Dendritic cell treated with granulocyte-macrophage colony-stimulating factor and Interleukin-4, amounts not matched to agents 40 ng/mL and 50 ng/mL, for 4 days (primary cell): ENCODE measurements at regions not wholly inside any gene's neighbourhood (a gene's known extent, or its start where the extent isn't known, plus 50 kb on each side); places are given as distances from the start of the nearest gene placed in this dataset.

Experiments
- H3K27ac Mint-ChIP-seq: one replicate; pipeline ENCODE4 v1.8.0; 2022; ENCODE audit warnings: mild to moderate bottlenecking, mixed read lengths
- H3K27me3 Mint-ChIP-seq: one replicate; pipeline ENCODE4 v1.8.0; 2022; ENCODE audit warnings: mild to moderate bottlenecking, mixed read lengths
- H3K36me3 Mint-ChIP-seq: one replicate; pipeline ENCODE4 v1.8.0; 2022; ENCODE audit warnings: low read depth, mixed read lengths
- H3K4me1 Mint-ChIP-seq: one replicate; pipeline ENCODE4 v1.8.0; 2022; ENCODE audit warnings: low read depth, mixed read lengths
- H3K4me3 Mint-ChIP-seq: one replicate; pipeline ENCODE4 v1.8.0; 2022; ENCODE audit warnings: mild to moderate bottlenecking, moderate library complexity, mixed read lengths
- H3K9me3 Mint-ChIP-seq: one replicate; pipeline ENCODE4 v1.8.0; 2022; ENCODE audit warnings: mixed read lengths
- intact Hi-C: fragments of 100-400 bp; cut with micrococcal nuclease; formaldehyde crosslinking; loops from one replicate; pipeline ENCODE4 v1.15.0; 2022

- Mint-ChIP-seq H3K36me3 (no peaks in the 10 kb centered on the region), H3K4me1 (no peaks in the 10 kb centered on the region), H3K4me3 (no peak overlapping the region), H3K9me3 (peaks cover 37% of the 10 kb centered on the region), H3K27me3 (no peaks in the 10 kb centered on the region), H3K27ac (no peak overlapping the region)
- intact Hi-C loops: no loop called here
Observed at GRCh38 chr14:80446356-80446755, 235.1 kb upstream of the DIO2 start.

DNA sequence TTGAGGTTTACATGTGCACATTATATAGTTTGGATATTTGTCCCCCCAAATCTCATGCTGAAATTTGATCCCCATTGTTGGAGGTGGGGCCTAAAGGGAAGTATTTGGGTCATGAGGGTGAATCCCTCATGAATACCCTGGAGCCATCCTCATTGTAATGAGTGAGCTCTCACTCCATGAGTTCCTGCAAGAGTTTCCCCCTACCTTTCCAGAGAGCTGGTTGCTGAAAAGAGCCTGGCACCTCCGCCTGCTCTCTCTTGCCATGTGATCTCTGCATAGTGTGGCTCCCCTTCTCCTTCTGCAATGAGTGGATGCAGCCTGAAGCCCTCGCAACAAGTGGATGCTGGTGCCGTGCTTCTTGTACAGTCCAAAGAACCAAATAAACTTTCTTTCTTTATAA is 234.3 kb upstream of the DIO2 start:
- Mint-ChIP-seq H3K36me3 (no peaks in the 10 kb centered on the region), H3K4me3 (no peak overlapping the region)
- intact Hi-C loops: no loop called here

DNA sequence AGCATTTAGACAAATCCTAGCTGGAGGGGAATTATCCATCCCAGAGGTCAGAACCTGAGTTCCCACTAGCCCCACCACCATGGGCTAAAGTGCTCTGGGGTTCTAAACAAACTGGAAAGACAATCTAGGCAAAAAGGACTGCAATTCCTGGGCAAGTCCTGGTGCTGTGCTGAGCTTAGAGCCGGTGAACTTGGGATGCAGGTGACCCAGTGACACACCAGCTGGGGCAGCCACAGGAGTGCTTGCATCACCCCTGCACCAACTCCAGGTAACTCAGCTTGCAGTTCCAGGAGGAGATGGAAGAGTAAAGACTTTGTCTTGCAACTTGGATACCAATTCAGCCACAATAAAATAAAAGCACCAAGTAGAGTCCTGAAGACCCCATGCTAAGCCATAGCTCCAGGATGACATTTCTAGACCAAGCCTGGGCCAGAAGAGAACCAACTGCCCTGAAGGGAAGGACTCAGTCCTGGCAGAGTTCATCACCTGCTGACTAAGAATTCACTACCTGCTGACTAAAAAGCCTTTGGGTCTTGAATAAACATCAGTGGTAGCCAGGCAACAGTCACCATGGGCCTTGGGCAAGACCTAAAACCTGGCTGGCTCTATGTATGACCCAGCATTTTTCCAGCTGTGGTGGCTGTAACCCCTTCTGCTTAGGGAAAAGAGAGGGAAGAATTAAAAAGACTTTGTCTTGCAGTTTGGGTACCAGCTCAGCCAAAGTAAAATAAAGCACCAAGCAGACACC is 223.4 kb upstream of the DIO2 start:
- Mint-ChIP-seq H3K27ac (no peak overlapping the region), H3K4me1 (no peaks in the 10 kb centered on the region), H3K9me3 (peaks cover 65% of the 10 kb centered on the region), H3K4me3 (no peak overlapping the region), H3K36me3 (no peaks in the 10 kb centered on the region), H3K27me3 (no peaks in the 10 kb centered on the region)
- intact Hi-C loops: no loop called here

More for the DNA sequence above, 234.3 kb upstream of the DIO2 start:
- Mint-ChIP-seq H3K4me1 (no peaks in the 10 kb centered on the region), H3K27me3 (no peaks in the 10 kb centered on the region), H3K9me3 (peaks cover 37% of the 10 kb centered on the region), H3K27ac (no peak overlapping the region)

DNA sequence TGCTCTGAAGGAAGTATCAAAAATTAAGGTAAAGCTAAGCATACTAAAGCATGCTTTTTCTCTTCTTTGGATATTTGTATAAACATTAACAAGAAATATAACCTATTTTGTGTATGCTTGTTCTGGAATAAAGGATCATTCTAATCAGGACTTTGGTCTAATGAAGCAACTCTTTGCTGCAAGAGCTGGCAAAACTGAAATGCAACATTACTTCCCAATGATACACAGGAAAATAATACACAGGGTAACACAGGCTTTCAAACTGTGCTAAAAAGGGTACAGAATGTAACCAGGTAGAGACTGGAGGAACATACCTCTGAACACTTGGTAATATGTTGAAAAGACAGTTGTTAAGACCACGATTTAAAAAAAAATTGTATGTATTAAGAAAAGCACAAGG is 222.5 kb upstream of the DIO2 start:
- intact Hi-C loops: no loop called here
- H3K4me1 Mint-ChIP-seq: no peaks in the 10 kb centered on the region
- peaks cover 56% of the 10 kb centered on the region for H3K9me3 Mint-ChIP-seq
- no peak overlapping the region for H3K27ac Mint-ChIP-seq
- H3K27me3 Mint-ChIP-seq: no peaks in the 10 kb centered on the region
- no peak overlapping the region for H3K4me3 Mint-ChIP-seq
- H3K36me3 Mint-ChIP-seq: no peaks in the 10 kb centered on the region

- peaks cover 20% of the 10 kb centered on the region for H3K9me3 Mint-ChIP-seq
- H3K36me3 Mint-ChIP-seq: no peaks in the 10 kb centered on the region
- H3K4me3 Mint-ChIP-seq: no peak overlapping the region
- H3K4me1 Mint-ChIP-seq: no peaks in the 10 kb centered on the region
- no peaks in the 10 kb centered on the region for H3K27me3 Mint-ChIP-seq
- no peak overlapping the region for H3K27ac Mint-ChIP-seq
- intact Hi-C loops: no loop called here
Observed at GRCh38 chr14:80428671-80429070, 217.4 kb upstream of the DIO2 start.

DNA sequence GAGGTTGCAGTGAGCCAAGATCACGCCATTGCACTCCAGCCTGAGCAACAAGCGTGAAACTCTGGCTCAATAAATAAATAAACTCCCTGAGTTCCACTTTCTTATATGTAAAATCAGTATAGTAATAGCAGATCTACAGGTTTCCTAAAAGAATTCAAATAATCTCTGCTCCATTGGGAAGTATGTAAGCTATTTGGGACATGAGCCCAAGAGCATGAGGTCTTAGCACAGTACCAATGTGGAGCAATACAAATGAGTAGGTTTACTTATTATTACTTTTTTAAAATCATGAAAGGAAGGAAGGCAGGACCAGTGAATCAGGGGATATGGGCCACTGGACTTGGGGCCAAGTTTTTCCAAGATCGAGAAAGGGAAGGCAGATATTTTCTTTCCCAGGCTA is 216.9 kb upstream of the DIO2 start:
- intact Hi-C loops: no loop called here
- no peaks in the 10 kb centered on the region for H3K4me1 Mint-ChIP-seq

DNA sequence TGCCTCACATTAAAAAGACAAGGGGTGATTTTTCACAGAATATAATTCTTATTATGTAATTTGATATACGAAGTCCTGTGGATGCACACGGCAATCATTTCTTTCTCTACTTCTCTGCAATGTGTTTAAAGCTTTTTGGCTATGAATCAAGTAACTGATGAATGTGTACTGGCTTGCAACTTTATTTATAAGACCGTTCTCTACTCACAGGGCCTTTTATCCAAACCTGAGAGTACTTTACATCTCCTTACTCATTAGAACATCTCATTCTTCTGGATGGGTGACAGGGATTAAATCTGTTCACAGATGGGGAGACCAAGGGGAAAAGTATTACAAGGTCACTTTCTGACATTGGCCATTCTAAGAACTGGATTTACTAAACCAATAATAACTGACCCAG is 215.8 kb upstream of the DIO2 start:
- H3K9me3 Mint-ChIP-seq: peaks cover 13% of the 10 kb centered on the region
- H3K36me3 Mint-ChIP-seq: no peaks in the 10 kb centered on the region
- H3K4me1 Mint-ChIP-seq: no peaks in the 10 kb centered on the region
- no peaks in the 10 kb centered on the region for H3K27me3 Mint-ChIP-seq
- intact Hi-C loops: no loop called here
- no peak overlapping the region for H3K27ac Mint-ChIP-seq
- no peak overlapping the region for H3K4me3 Mint-ChIP-seq

More for the DNA sequence above, 216.9 kb upstream of the DIO2 start:
- Mint-ChIP-seq H3K9me3 (peaks cover 20% of the 10 kb centered on the region), H3K27me3 (no peaks in the 10 kb centered on the region), H3K36me3 (no peaks in the 10 kb centered on the region), H3K27ac (no peak overlapping the region), H3K4me3 (no peak overlapping the region)

- H3K27ac Mint-ChIP-seq: no peak overlapping the region
Observed at GRCh38 chr14:80426683-80427082, 215.4 kb upstream of the DIO2 start.

GRCh38 chr14:80425686-80426085 is 214.4 kb upstream of the DIO2 start:
- no peak overlapping the region for H3K27ac Mint-ChIP-seq
- no peak overlapping the region for H3K4me3 Mint-ChIP-seq
- intact Hi-C loops: no loop called here
- no peaks in the 10 kb centered on the region for H3K9me3 Mint-ChIP-seq
- no peaks in the 10 kb centered on the region for H3K4me1 Mint-ChIP-seq
- H3K27me3 Mint-ChIP-seq: no peaks in the 10 kb centered on the region
- no peaks in the 10 kb centered on the region for H3K36me3 Mint-ChIP-seq

More at GRCh38 chr14:80426683-80427082, 215.4 kb upstream of the DIO2 start:
- Mint-ChIP-seq H3K9me3 (peaks cover 9% of the 10 kb centered on the region), H3K4me3 (no peak overlapping the region), H3K27me3 (no peaks in the 10 kb centered on the region), H3K4me1 (no peaks in the 10 kb centered on the region), H3K36me3 (no peaks in the 10 kb centered on the region)
- intact Hi-C loops: no loop called here

GRCh38 chr14:80419769-80420168 is 208.5 kb upstream of the DIO2 start:
- Mint-ChIP-seq H3K4me3 (no peak overlapping the region), H3K4me1 (no peaks in the 10 kb centered on the region), H3K36me3 (no peaks in the 10 kb centered on the region), H3K27me3 (no peaks in the 10 kb centered on the region), H3K9me3 (no peaks in the 10 kb centered on the region), H3K27ac (no peak overlapping the region)
- intact Hi-C loops: no loop called here

DNA sequence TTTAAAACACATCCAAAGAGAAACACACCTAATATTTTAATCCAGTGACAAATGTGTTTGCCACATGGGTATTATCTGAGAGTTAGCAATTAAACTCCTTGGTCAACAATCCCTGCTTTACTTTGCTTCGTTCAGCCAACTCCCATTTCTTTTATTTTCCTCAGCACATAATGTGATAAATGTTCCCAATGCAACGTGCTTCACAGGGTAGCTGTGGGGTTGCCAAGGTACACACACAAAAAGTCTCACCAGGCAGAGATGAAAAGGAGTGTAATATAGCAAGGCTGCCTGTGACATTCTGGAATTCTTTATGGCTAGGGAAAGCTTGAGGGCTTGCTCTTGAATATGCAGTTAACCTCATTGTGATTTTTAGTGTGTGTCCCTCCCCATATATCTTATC is 208.0 kb upstream of the DIO2 start:
- peaks cover under 1% of the 10 kb centered on the region for H3K9me3 Mint-ChIP-seq
- intact Hi-C loops: no loop called here
- no peak overlapping the region for H3K4me3 Mint-ChIP-seq
- H3K27me3 Mint-ChIP-seq: no peaks in the 10 kb centered on the region
- no peaks in the 10 kb centered on the region for H3K4me1 Mint-ChIP-seq
- H3K27ac Mint-ChIP-seq: no peak overlapping the region
- no peaks in the 10 kb centered on the region for H3K36me3 Mint-ChIP-seq

GRCh38 chr14:80415636-80416035 is 204.3 kb upstream of the DIO2 start:
- Mint-ChIP-seq H3K27me3 (no peaks in the 10 kb centered on the region), H3K36me3 (no peaks in the 10 kb centered on the region), H3K4me1 (no peaks in the 10 kb centered on the region), H3K4me3 (no peak overlapping the region), H3K9me3 (peaks cover 11% of the 10 kb centered on the region), H3K27ac (no peak overlapping the region)
- intact Hi-C loops: no loop called here

- Mint-ChIP-seq H3K27ac (no peak overlapping the region), H3K36me3 (no peaks in the 10 kb centered on the region), H3K4me1 (no peaks in the 10 kb centered on the region), H3K9me3 (peaks cover 11% of the 10 kb centered on the region), H3K27me3 (no peaks in the 10 kb centered on the region), H3K4me3 (no peak overlapping the region)
- intact Hi-C loops: no loop called here
Observed at GRCh38 chr14:80414080-80414479, 202.8 kb upstream of the DIO2 start.

DNA sequence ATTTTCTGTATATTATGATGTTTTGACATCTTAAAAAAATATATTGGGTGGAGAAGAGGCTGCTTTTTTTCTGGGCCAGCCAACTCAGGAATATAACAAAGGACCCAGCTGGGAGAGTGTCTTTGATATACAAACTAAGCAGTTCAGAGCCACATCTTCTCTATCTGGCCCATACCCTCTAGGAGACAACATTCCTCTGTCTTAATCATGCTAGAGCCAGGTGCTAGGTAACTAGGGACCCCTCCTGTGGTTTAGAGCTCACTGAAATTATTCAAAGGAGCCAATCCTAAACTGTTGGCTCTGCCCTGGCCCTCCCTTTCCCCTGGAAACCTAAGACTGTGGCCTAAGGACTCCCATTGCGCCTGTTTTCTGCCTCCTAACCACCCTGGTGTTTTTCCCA is 193.1 kb upstream of the DIO2 start:
- no peak overlapping the region for H3K4me3 Mint-ChIP-seq
- H3K4me1 Mint-ChIP-seq: no peaks in the 10 kb centered on the region
- H3K36me3 Mint-ChIP-seq: no peaks in the 10 kb centered on the region
- no peak overlapping the region for H3K27ac Mint-ChIP-seq
- no peaks in the 10 kb centered on the region for H3K27me3 Mint-ChIP-seq
- intact Hi-C loops: no loop called here
- peaks cover 28% of the 10 kb centered on the region for H3K9me3 Mint-ChIP-seq

- Mint-ChIP-seq H3K4me3 (no peak overlapping the region), H3K9me3 (peaks cover 28% of the 10 kb centered on the region), H3K36me3 (no peaks in the 10 kb centered on the region), H3K27me3 (no peaks in the 10 kb centered on the region), H3K27ac (no peak overlapping the region), H3K4me1 (no peaks in the 10 kb centered on the region)
- intact Hi-C loops: no loop called here
Observed at GRCh38 chr14:80403036-80403435, 191.7 kb upstream of the DIO2 start.
